ENCODE measurements at regions not wholly inside any gene's neighbourhood (a gene's known extent, or its start where the extent isn't known, plus 50 kb on each side); places are given as distances from the start of the nearest gene placed in this dataset.

DNA sequence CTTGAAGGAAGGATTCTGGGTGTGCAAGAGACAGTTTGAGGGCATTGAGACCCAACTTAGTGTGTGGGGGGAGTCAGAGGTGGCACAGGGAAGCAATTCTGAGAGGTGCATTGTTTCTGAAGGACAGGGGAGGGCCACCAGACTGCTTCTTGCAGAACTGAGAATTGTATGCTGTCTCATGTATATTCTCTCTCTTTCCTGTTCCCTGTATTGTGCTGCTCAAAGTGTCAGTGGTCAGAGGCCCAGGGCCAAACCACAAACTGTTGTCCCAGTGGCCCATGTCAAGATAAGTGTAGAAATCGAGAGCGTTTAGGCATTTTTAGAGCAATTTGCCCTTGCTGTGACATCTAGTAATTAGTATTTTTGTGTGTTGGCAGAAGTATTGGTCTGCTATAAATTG lies 567.1 kb downstream of the EDEM1 start (continued):
- no peak for TF ChIP-seq ZNF143 (CRISPR knock-in tag; IDR thresholded peaks at IDR 0.05)
- TF ChIP-seq, protein P1, sequence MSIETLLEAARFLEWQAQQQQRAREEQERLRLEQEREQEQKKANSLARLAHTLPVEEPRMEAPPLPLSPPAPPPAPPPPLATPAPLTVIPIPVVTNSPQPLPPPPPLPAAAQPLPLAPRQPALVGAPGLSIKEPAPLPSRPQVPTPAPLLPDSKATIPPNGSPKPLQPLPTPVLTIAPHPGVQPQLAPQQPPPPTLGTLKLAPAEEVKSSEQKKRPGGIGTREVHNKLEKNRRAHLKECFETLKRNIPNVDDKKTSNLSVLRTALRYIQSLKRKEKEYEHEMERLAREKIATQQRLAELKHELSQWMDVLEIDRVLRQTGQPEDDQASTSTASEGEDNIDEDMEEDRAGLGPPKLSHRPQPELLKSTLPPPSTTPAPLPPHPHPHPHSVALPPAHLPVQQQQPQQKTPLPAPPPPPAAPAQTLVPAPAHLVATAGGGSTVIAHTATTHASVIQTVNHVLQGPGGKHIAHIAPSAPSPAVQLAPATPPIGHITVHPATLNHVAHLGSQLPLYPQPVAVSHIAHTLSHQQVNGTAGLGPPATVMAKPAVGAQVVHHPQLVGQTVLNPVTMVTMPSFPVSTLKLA (conservative IDR thresholded peaks at IDR 0.05): no peak
- no peak for TF ChIP-seq KDM5B (IDR thresholded peaks at IDR 0.05; ENCODE audit: insufficient replicate concordance, low read depth, low read length)
- TF ChIP-seq ZNF140 (CRISPR knock-in tag; IDR thresholded peaks at IDR 0.05): no peak
- TF ChIP-seq GABPA (tag; conservative IDR thresholded peaks at IDR 0.05; ENCODE audit: low read depth): no peak
- TF ChIP-seq ZNF79 (CRISPR knock-in tag; IDR thresholded peaks at IDR 0.05; ENCODE audit: low read depth): no peak
- TF ChIP-seq, protein P2, sequence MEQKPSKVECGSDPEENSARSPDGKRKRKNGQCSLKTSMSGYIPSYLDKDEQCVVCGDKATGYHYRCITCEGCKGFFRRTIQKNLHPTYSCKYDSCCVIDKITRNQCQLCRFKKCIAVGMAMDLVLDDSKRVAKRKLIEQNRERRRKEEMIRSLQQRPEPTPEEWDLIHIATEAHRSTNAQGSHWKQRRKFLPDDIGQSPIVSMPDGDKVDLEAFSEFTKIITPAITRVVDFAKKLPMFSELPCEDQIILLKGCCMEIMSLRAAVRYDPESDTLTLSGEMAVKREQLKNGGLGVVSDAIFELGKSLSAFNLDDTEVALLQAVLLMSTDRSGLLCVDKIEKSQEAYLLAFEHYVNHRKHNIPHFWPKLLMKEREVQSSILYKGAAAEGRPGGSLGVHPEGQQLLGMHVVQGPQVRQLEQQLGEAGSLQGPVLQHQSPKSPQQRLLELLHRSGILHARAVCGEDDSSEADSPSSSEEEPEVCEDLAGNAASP (IDR thresholded peaks at IDR 0.05): no peak
- TF ChIP-seq, protein P3, sequence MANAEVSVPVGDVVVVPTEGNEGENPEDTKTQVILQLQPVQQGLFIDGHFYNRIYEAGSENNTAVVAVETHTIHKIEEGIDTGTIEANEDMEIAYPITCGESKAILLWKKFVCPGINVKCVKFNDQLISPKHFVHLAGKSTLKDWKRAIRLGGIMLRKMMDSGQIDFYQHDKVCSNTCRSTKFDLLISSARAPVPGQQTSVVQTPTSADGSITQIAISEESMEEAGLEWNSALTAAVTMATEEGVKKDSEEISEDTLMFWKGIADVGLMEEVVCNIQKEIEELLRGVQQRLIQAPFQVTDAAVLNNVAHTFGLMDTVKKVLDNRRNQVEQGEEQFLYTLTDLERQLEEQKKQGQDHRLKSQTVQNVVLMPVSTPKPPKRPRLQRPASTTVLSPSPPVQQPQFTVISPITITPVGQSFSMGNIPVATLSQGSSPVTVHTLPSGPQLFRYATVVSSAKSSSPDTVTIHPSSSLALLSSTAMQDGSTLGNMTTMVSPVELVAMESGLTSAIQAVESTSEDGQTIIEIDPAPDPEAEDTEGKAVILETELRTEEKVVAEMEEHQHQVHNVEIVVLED (CRISPR knock-in tag; IDR thresholded peaks at IDR 0.05): no peak
- TF ChIP-seq RBM39 (optimal IDR thresholded peaks at IDR 0.05; ENCODE audit: low read depth, low read length): no peak
- TF ChIP-seq NR2C2 (CRISPR knock-in tag; IDR thresholded peaks at IDR 0.05): no peak
- no peak for TF ChIP-seq NR2C2 (tag; IDR thresholded peaks at IDR 0.05)
- TF ChIP-seq, protein P4, sequence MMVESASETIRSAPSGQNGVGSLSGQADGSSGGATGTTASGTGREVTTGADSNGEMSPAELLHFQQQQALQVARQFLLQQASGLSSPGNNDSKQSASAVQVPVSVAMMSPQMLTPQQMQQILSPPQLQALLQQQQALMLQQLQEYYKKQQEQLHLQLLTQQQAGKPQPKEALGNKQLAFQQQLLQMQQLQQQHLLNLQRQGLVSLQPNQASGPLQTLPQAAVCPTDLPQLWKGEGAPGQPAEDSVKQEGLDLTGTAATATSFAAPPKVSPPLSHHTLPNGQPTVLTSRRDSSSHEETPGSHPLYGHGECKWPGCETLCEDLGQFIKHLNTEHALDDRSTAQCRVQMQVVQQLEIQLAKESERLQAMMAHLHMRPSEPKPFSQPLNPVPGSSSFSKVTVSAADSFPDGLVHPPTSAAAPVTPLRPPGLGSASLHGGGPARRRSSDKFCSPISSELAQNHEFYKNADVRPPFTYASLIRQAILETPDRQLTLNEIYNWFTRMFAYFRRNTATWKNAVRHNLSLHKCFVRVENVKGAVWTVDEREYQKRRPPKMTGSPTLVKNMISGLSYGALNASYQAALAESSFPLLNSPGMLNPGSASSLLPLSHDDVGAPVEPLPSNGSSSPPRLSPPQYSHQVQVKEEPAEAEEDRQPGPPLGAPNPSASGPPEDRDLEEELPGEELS (CRISPR knock-in tag; IDR thresholded peaks at IDR 0.05; ENCODE audit: borderline replicate concordance): no peak
- no peak for TF ChIP-seq GABPB1 (CRISPR knock-in tag; IDR thresholded peaks at IDR 0.05)
- TF ChIP-seq CBX1 (IDR thresholded peaks at IDR 0.05; ENCODE audit: low read depth): peak; percentile 41; the same call in 1 of the 2 replicates
- no peak for TF ChIP-seq ZC3H11A (IDR thresholded peaks at IDR 0.05; ENCODE audit: low read depth, low read length)
- TF ChIP-seq, protein P5, sequence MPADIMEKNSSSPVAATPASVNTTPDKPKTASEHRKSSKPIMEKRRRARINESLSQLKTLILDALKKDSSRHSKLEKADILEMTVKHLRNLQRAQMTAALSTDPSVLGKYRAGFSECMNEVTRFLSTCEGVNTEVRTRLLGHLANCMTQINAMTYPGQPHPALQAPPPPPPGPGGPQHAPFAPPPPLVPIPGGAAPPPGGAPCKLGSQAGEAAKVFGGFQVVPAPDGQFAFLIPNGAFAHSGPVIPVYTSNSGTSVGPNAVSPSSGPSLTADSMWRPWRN (IDR thresholded peaks at IDR 0.05; ENCODE audit: low read depth): peak; percentile 51; the same call in 1 of the 2 replicates
- no peak for TF ChIP-seq ZNF695 (CRISPR knock-in tag; IDR thresholded peaks at IDR 0.05)
- TF ChIP-seq, protein P6, sequence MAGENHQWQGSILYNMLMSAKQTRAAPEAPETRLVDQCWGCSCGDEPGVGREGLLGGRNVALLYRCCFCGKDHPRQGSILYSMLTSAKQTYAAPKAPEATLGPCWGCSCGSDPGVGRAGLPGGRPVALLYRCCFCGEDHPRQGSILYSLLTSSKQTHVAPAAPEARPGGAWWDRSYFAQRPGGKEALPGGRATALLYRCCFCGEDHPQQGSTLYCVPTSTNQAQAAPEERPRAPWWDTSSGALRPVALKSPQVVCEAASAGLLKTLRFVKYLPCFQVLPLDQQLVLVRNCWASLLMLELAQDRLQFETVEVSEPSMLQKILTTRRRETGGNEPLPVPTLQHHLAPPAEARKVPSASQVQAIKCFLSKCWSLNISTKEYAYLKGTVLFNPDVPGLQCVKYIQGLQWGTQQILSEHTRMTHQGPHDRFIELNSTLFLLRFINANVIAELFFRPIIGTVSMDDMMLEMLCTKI (IDR thresholded peaks at IDR 0.05; ENCODE audit: partially characterized antibody): no peak
- 0 out of 4 replicates have a peak, but pooled peaks of 1 of the 2 experiments have one; percentile 17 for TF ChIP-seq RAD21 (CRISPR knock-in tag; conservative IDR thresholded peaks at IDR 0.05 in 1 of 2, IDR thresholded peaks at IDR 0.05 in 1 of 2)
- TF ChIP-seq CBFA2T3 (IDR thresholded peaks at IDR 0.05): peak; percentile 56; the same call in 1 of the 2 replicates
- TF ChIP-seq SLC30A9 (CRISPR knock-in tag; IDR thresholded peaks at IDR 0.05): no peak
